ENCODE measurements at regions not wholly inside any gene's neighbourhood (a gene's known extent, or its start where the extent isn't known, plus 50 kb on each side); places are given as distances from the start of the nearest gene placed in this dataset.

GRCh38 chr5:33268374-33268773 is 172.4 kb upstream of the TARS1 start:
- TF ChIP-seq CTCF (IDR thresholded peaks at IDR 0.05) (no peak), POLR2A (IDR thresholded peaks at IDR 0.05; ENCODE audit: low read length) (no peak), FOSB (CRISPR knock-in tag; IDR thresholded peaks at IDR 0.05) (no peak), POLR2AphosphoS2 (conservative IDR thresholded peaks at IDR 0.05; ENCODE audit: low read length) (no peak), EP300 (IDR thresholded peaks at IDR 0.05) (no peak)
- TF ChIP-seq, protein P1, sequence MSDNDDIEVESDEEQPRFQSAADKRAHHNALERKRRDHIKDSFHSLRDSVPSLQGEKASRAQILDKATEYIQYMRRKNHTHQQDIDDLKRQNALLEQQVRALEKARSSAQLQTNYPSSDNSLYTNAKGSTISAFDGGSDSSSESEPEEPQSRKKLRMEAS (IDR thresholded peaks at IDR 0.05): no peak

Measured in A549 (cell line).